Esophagus muscularis mucosa (tissue), 4 donors: ENCODE measurements at regions not wholly inside any gene's neighbourhood (a gene's known extent, or its start where the extent isn't known, plus 50 kb on each side); places are given as distances from the start of the nearest gene placed in this dataset.

Experiments
- EP300 ChIP-seq: sonication (generic); formaldehyde crosslinking; IDR thresholded peaks from one replicate; pipeline ENCODE4 v1.6.1; 2017; ENCODE audit warnings: antibody characterized with exemption
- POLR2A ChIP-seq: fragments of 450-650 bp; IDR thresholded peaks from one replicate; pipeline ENCODE4 v1.6.1; 2017; ENCODE audit warnings: antibody characterized with exemption, moderate library complexity, mild to moderate bottlenecking, low read depth
- POLR2AphosphoS5 ChIP-seq, 2 donors: sonication (generic); formaldehyde crosslinking; IDR thresholded peaks; one replicate each; pipeline ENCODE4 v1.6.1; 2017; ENCODE audit warnings: antibody characterized with exemption in 2 of 2
- TF ChIP-seq, protein P1 (sequence below), 3 experiments: fragments of 200-600 bp in 2 of 3; fragments of 450-650 bp in 1 of 3; sonication (generic) in 2 of 3; IDR thresholded peaks; one replicate each; pipeline ENCODE4 v1.5.1; 2017 to 2019; ENCODE audit warnings: antibody characterized with exemption in 3 of 3, mild to moderate bottlenecking in 2 of 3, moderate library complexity in 1 of 3

GRCh38 chr10:33684211-33684611 is 349.7 kb upstream of the NRP1 start:
- TF ChIP-seq POLR2AphosphoS5 (IDR thresholded peaks at IDR 0.05) (no peak), EP300 (no peak), POLR2A (no peak)
- TF ChIP-seq, protein P1, sequence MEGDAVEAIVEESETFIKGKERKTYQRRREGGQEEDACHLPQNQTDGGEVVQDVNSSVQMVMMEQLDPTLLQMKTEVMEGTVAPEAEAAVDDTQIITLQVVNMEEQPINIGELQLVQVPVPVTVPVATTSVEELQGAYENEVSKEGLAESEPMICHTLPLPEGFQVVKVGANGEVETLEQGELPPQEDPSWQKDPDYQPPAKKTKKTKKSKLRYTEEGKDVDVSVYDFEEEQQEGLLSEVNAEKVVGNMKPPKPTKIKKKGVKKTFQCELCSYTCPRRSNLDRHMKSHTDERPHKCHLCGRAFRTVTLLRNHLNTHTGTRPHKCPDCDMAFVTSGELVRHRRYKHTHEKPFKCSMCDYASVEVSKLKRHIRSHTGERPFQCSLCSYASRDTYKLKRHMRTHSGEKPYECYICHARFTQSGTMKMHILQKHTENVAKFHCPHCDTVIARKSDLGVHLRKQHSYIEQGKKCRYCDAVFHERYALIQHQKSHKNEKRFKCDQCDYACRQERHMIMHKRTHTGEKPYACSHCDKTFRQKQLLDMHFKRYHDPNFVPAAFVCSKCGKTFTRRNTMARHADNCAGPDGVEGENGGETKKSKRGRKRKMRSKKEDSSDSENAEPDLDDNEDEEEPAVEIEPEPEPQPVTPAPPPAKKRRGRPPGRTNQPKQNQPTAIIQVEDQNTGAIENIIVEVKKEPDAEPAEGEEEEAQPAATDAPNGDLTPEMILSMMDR (IDR thresholded peaks at IDR 0.05): no peak
